Activated naive CD8-positive, alpha-beta T cell treated with anti-CD3 and anti-CD28 coated beads, Interleukin-2, amount 10 ng/mL, durations not matched to agents 7 days and 5 days (primary cell): ENCODE measurements at regions not wholly inside any gene's neighbourhood (a gene's known extent, or its start where the extent isn't known, plus 50 kb on each side); places are given as distances from the start of the nearest gene placed in this dataset.

Experiments
- ATAC-seq: fragments of 150-1000 bp; cut with Tn5 transposase; one replicate; pipeline ENCODE4 v1.10.0; 2021; ENCODE audit warnings: low read depth, moderate library complexity
- POLR2A ChIA-PET: fragments of 350-600 bp; sonication (Branson Sonifier 250); formaldehyde crosslinking; loops from one replicate; lab custom pipeline; 2021; ENCODE audit warnings: antibody characterized with exemption; lab: Charles Lee
- DNase-seq: peaks from one replicate; pipeline ENCODE4 v3.0.0; 2021
- H3K27ac Mint-ChIP-seq: one replicate; pipeline ENCODE4 v1.8.0; 2022; ENCODE audit warnings: mild to moderate bottlenecking, mixed read lengths
- H3K27me3 Mint-ChIP-seq: one replicate; pipeline ENCODE4 v1.8.0; 2022; ENCODE audit warnings: mild to moderate bottlenecking, moderate library complexity, mixed read lengths
- H3K36me3 Mint-ChIP-seq: one replicate; pipeline ENCODE4 v1.8.0; 2021; ENCODE audit warnings: mild to moderate bottlenecking, mixed read lengths
- H3K4me1 Mint-ChIP-seq: one replicate; pipeline ENCODE4 v1.8.0; 2021; ENCODE audit warnings: mixed read lengths
- H3K4me3 Mint-ChIP-seq: one replicate; pipeline ENCODE4 v1.8.0; 2022; ENCODE audit warnings: mild to moderate bottlenecking, moderate library complexity, mixed read lengths
- H3K9me3 Mint-ChIP-seq: one replicate; pipeline ENCODE4 v1.8.0; 2021; ENCODE audit warnings: mixed read lengths

DNA sequence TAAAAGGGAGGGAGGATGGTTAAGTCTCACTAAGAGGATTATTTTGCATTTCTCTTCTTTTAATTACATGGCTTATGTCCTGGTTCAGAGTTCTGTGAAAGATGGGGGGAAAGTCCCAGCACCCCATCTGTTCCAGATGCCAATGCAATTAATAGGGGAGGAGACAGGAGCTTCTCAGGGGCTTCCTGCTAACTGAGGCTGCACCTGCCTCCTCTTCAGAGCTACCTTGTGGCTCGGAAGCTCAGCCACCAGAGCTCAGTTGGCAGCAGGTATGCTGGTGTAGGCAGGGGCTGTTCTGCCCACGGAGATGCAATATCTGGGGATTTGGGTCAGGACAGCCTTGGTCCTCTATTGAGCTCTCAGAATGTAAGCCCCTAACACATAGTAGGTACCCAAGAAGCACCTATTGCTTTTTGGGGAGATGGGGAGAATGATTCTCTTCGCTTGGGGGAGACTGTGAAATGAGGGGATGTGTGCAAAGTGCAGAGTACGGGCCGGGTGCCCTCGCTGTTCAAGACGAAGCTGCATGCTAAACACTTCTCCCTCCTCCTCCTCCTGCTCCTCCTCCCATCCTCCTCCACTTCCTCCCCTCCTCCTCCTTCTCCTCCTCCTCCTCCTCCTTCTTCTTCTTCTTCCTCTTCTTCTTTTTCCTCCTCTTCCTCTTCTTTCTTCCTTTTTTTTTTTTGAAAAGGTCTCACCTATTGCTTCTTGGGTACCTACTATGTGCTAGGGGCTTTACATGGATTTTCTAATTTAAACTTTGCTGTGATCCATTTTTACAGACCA lies 279.0 kb downstream of the PTPRU start:
- Mint-ChIP-seq H3K27ac (no peak overlapping the region), H3K27me3 (peaks cover 9% of the 10 kb centered on the region), H3K4me3 (no peak overlapping the region), H3K36me3 (no peaks in the 10 kb centered on the region), H3K4me1 (no peaks in the 10 kb centered on the region), H3K9me3 (no peaks in the 10 kb centered on the region)
- DNase-seq (no peak), ATAC-seq (no peak)
- POLR2A ChIA-PET = no interaction called here

DNA sequence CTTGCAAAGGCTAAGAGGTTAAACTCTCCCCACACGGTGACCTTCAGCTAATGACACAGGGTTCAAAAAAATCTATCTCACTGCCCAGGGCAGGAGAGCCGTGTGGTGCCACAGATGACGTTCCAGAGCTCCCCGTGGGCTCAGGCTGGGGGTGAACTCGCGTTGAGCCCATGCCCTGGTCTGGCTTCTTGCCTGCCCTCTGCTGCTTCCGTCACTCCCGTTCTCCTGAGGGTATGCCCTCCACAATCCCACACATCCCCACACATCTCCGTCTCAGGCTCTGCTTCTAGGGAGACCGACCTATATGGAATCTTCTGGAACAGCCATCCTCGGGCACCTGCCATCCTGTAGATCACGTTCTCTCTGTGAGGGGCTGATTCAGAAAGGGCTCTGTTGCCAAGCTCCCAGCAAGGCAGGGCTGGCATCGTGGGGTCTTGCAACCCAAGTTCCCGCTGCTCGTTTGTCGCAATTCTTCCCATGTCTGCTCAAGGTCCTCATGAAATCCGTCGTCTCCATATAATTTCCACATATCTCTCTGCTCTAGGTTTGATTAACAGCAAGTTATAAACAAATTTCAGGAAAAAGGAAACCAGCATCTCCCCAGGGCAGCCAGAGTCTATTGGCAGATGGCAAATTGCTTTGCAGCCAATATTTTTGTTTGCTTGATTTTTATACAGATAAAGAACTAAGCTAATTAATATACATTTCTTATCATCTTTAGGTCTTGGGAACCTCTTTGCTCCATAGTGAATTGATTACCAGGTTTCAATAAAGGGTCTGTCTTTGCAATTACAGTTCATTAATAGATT lies 278.2 kb downstream of the PTPRU start:
- Mint-ChIP-seq H3K4me1 (no peaks in the 10 kb centered on the region), H3K4me3 (no peak overlapping the region), H3K27ac (no peak overlapping the region), H3K36me3 (no peaks in the 10 kb centered on the region), H3K27me3 (peaks cover 13% of the 10 kb centered on the region), H3K9me3 (no peaks in the 10 kb centered on the region)
- POLR2A ChIA-PET = no interaction called here
- DNase-seq (no peak), ATAC-seq (no peak)

DNA sequence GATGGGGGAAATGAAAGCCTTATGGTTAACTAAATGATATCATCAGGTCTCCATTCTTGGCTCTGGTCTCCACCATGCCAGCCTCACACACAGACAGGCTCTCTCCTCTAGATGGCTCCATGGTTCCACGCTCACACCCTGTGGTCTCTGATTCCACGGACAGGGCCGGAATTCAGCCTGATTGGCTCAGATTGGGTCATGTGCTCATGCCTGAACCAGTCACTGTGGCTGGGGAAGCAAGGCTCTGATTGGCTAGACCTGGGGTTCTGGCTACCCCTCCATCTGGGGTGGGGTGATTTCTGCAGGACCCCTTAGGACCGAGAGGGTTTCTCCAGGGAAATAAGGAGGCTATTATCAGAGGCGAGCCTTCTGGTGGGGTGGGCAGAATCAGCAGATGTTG lies 277.0 kb downstream of the PTPRU start:
- no peaks in the 10 kb centered on the region for H3K9me3 Mint-ChIP-seq
- ATAC-seq = no peak
- POLR2A ChIA-PET = no interaction called here
- no peak overlapping the region for H3K27ac Mint-ChIP-seq
- no peaks in the 10 kb centered on the region for H3K36me3 Mint-ChIP-seq
- H3K4me1 Mint-ChIP-seq = no peaks in the 10 kb centered on the region
- H3K27me3 Mint-ChIP-seq = peaks cover 13% of the 10 kb centered on the region
- no peak for DNase-seq
- H3K4me3 Mint-ChIP-seq = no peak overlapping the region

DNA sequence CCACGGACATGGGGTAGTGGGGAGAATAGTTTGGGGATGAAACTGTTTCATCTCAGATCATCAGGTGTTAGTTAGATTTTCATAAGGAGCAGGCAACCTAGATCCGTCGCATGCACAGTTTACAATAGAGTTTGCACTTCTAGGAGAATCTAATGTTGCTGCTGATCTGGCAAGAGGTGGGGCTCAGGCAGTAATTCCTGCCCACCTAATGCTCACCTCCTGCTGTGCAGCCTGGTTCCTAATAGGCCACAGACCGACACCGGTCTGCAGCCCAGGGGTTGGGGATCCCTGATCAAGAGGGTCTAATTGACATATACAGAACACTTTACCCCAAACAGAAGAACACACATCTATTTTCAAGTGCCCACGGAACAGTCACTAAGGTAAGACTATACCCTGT lies 275.1 kb downstream of the PTPRU start:
- H3K4me3 Mint-ChIP-seq = no peak overlapping the region
- H3K9me3 Mint-ChIP-seq = no peaks in the 10 kb centered on the region
- no peaks in the 10 kb centered on the region for H3K36me3 Mint-ChIP-seq
- no peak overlapping the region for H3K27ac Mint-ChIP-seq
- no peak for ATAC-seq
- no peaks in the 10 kb centered on the region for H3K4me1 Mint-ChIP-seq
- peaks cover 13% of the 10 kb centered on the region for H3K27me3 Mint-ChIP-seq
- POLR2A ChIA-PET = no interaction called here
- no peak for DNase-seq

DNA sequence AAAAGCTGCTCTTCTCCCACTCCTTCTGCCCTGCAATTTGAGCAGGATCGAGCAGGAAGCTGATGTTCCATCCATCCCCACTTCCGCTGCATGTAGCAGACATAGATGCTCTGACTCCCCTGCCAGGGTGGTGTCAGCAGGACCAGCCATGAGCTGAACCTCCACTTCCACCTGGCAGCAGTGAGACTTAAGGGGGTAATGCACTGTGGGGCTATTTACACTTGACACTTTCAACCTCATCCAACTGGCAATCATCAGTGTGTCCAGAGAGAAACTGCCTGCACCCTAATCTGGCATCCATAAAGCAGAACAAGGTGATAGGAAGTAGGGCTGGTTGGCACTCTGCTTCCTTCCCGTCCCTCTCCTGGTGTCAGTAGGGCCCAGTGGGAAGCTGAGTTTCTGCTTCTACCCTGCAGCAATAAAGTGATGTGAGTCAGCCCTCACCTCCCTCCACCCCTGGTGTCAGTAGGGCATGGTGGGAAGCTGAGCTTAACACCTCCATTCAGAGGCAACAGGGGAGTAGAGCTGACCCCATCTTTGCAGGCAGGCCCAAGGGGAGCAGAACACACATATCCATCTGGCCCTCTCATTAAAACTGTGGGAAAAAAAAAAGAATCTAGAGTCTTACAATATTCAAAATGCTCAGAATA lies 272.3 kb downstream of the PTPRU start:
- no peak for ATAC-seq
- no peak for DNase-seq
- Mint-ChIP-seq H3K4me1 (no peaks in the 10 kb centered on the region), H3K4me3 (no peak overlapping the region), H3K36me3 (no peaks in the 10 kb centered on the region), H3K27me3 (peaks cover 10% of the 10 kb centered on the region), H3K27ac (no peak overlapping the region), H3K9me3 (no peaks in the 10 kb centered on the region)
- POLR2A ChIA-PET = no interaction called here

DNA sequence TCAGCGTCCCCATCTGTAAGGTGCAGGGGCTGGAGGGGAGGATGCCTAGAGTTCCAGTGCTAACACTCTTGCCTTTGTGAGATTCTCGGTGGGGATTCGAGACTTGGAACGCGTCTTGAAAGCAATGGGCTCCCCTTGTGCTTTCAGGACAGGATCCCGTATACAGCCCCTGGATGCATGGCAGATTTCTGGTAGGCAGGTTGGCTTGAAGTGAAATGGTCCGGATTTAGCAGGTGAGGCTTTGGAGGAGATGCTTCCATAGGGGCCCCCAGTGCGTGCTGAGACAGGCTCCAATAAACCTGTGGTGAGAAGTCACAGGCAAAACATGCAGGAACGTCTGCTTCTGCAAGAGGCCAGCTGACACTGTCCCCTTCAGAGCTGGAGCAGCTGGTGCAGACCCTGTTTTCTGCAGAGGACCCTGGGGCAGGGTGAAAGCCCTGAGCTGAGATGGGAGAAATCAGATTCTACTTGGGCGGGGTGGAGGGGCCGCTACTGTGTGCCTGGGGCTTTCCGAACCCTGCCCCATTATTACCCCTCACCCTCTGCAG lies 270.4 kb downstream of the PTPRU start:
- DNase-seq = no peak
- no peaks in the 10 kb centered on the region for H3K9me3 Mint-ChIP-seq
- no peak for ATAC-seq
- no peak overlapping the region for H3K4me3 Mint-ChIP-seq
- H3K27me3 Mint-ChIP-seq = peaks cover 12% of the 10 kb centered on the region
- H3K36me3 Mint-ChIP-seq = no peaks in the 10 kb centered on the region
- H3K4me1 Mint-ChIP-seq = no peaks in the 10 kb centered on the region
- POLR2A ChIA-PET = no interaction called here
- no peak overlapping the region for H3K27ac Mint-ChIP-seq

DNA sequence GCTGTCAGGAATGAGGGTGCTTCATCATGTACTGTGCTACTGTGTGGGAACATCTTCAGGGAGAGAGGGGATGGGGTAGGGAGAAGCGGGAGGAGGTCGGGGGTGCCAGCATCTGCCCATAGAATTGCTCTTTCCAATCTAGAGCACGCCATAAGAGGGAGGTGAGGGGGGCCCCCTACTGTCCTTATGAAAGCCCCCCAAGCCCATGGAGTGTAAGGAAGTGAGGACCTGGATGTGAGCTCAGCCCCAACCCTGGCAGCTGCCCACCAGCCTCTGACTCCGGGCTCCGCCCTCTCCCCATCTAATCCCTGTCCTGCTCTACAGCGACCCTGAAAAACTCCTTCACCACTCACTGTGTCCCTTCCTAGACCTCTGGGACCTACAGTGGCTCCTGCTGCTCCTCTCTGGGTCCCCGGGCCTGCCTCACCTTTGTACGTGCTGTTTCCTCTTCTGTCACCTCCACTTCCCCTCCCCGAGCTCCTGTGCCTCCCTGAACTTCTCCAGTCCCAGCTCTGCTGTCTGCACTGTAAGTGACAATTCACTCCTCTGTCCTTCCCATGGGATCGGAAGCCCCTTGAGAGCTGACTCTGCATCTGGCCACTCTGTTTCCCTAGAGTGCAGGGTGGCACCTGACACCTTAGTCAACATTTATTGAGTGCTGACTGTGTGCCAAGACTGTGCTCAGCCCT lies 269.4 kb downstream of the PTPRU start:
- Mint-ChIP-seq H3K4me3 (no peak overlapping the region), H3K9me3 (no peaks in the 10 kb centered on the region), H3K4me1 (no peaks in the 10 kb centered on the region), H3K36me3 (no peaks in the 10 kb centered on the region), H3K27me3 (peaks cover 10% of the 10 kb centered on the region), H3K27ac (no peak overlapping the region)
- POLR2A ChIA-PET = no interaction called here
- ATAC-seq = no peak
- DNase-seq = no peak

DNA sequence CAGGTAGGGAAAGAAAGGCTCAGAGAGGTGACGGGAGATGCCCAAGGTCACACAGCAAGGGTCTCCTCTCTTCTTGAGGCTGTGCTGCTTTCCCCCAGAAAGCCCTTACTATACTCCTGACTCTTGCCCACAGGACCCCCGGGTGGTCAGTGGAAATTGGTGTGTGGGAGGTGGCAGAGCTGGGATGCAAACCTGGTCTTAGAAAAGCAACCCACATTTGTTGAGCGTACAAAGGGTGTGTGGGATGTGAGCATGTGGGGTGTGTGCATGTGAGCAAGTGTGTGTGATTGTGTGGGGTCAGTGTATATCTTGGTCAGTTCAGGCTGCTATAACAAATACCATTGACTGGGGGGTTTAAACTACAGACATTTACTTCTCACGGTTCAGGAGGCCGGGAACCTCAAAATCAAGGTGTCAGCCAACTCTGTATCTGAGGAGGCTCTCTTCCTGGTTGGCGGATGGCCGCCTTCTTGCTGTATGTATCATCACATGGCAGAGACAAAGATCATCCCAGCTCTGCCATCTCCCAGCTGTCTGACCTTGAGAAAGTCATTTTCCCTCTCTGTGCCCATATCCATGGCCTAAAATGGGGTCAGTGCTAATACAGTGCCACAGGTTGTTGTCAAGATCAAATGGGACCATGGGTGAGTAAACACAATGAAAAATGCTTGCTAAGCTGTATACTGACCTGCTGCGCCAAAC lies 268.5 kb downstream of the PTPRU start:
- DNase-seq (no peak), ATAC-seq (no peak)
- no peaks in the 10 kb centered on the region for H3K36me3 Mint-ChIP-seq
- peaks cover 4% of the 10 kb centered on the region for H3K27me3 Mint-ChIP-seq
- POLR2A ChIA-PET = no interaction called here
- no peak overlapping the region for H3K4me3 Mint-ChIP-seq
- no peaks in the 10 kb centered on the region for H3K4me1 Mint-ChIP-seq
- no peak overlapping the region for H3K27ac Mint-ChIP-seq
- H3K9me3 Mint-ChIP-seq = no peaks in the 10 kb centered on the region

DNA sequence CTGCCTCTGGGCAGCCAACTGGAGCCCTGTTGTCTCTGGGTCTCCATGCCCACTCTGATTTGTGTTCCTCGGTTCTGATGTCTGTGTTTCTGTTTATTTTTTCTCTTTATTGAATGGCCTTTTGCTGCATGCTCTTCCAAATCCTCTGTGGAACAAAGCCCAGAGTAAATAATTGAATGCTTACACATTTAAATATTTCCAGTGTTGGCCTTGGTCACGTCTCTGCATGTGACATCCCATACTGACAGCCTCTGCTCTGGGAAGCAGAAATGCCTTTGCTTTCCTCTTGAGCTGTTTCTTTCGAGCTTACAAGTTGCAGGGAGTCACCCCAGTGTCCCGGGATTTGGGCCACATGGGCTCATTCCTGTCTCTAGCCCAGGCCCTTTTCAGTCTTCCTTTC lies 267.9 kb downstream of the PTPRU start:
- POLR2A ChIA-PET = no interaction called here
- H3K9me3 Mint-ChIP-seq = no peaks in the 10 kb centered on the region
- no peaks in the 10 kb centered on the region for H3K36me3 Mint-ChIP-seq
- ATAC-seq (no peak), DNase-seq (no peak)
- no peak overlapping the region for H3K4me3 Mint-ChIP-seq
- H3K4me1 Mint-ChIP-seq = no peaks in the 10 kb centered on the region
- no peak overlapping the region for H3K27ac Mint-ChIP-seq
- peaks cover 4% of the 10 kb centered on the region for H3K27me3 Mint-ChIP-seq

DNA sequence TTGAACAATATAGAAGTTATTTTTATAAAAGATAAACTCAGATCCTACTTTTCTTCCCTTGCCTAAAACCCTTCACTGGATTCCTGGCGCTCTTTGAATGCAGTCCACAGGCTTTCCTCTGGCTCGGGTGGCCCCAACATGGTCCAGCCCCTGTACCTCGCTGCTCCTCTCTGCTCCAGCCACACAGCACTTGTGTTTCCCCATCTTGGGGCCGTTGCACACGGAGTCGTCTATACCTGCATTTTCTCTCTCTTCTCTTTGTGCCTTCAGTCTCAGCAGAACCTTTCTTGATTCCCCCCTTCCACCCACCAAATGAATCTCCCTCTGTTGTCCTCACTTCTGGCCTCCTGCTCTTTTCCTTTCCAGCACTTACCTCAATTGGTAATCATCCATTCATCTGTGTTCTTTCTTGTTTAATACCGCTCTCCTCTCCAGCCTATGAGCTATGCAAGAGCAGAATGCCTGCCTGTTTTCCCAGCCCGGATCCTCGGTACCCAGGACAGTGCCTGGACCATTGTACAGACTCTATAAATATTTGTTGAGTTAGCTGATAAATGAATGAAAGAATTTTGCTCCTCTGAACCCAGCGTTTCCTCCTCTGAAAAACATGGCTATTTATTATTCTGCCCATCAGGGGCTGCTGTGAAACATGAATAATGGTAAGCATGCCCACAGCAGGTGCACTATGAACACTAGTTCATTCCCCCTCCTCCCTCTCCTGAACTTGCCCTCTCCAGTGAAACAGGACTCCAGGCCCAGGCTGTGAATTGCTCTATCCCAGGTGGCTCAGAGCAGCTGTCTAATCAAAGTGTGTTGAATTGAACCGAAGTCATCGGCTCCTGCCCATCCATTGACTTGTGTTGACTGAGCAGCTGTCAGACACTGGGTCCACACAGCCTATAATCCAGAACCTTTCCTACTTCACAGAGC lies 266.9 kb downstream of the PTPRU start:
- H3K27me3 Mint-ChIP-seq = peaks cover 4% of the 10 kb centered on the region
- H3K9me3 Mint-ChIP-seq = no peaks in the 10 kb centered on the region
- ATAC-seq (no peak), DNase-seq (no peak)
- H3K36me3 Mint-ChIP-seq = no peaks in the 10 kb centered on the region
- POLR2A ChIA-PET = no interaction called here
- H3K27ac Mint-ChIP-seq = no peak overlapping the region
- H3K4me1 Mint-ChIP-seq = no peaks in the 10 kb centered on the region
- no peak overlapping the region for H3K4me3 Mint-ChIP-seq

DNA sequence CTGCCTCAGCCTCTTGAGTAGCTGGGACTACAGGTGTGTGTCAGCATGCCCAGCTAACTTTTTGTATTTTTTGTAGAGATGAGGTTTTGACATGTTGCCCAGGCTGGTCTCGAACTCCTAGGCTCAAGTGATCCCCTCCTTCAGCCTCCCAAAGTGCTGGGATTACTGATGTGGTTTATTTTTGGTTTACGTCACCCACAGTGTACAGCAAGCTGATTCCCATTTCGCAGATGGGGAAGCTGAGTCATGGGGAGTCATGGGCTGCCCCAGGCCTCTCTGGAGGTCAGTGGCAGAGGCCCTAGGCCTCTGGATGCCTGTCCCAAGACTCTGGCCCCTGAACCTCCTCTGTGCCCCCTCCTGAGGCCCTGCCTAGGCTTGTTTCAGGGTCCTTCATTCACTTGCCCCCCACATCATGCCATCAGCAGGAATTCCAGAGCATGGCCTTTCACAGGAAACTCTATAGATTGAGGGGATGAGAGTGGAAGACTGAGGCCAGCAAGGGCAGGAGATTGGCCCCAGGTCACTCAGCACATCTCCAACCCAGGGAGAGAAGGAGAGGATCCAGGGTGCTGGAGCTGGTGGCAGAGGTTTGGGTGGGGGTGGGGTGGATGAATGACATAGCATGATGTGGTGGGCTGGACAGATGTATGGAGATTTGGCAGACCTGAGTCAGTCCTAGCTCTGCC lies 266.0 kb downstream of the PTPRU start:
- Mint-ChIP-seq H3K9me3 (no peaks in the 10 kb centered on the region), H3K4me3 (no peak overlapping the region), H3K27ac (no peak overlapping the region), H3K36me3 (no peaks in the 10 kb centered on the region), H3K4me1 (no peaks in the 10 kb centered on the region), H3K27me3 (peaks cover 4% of the 10 kb centered on the region)
- DNase-seq (no peak), ATAC-seq (no peak)
- POLR2A ChIA-PET = no interaction called here
